Panc1 (cell line): ENCODE measurements at regions not wholly inside any gene's neighbourhood (a gene's known extent, or its start where the extent isn't known, plus 50 kb on each side); places are given as distances from the start of the nearest gene placed in this dataset.
"Not testable (repeated sequence)": the region's sequence is repeated elsewhere in the genome, so short reads cannot be mapped to it uniquely, and the experiment has no call there.

Experiments used
- ATAC-seq: fragments of 200-7000 bp; cut with Tn5 transposase; 2 replicates; pipeline ENCODE4 v1.9.1; 2020; ENCODE audit warnings: mild to moderate bottlenecking, moderate library complexity
- BruUV-seq: library from RNA; stranded (reverse); fragments of 400-500 nt; replicated peaks from 2 replicates; lab custom pipeline; 2021; lab: Mats Ljungman, UMichigan
- CTCF ChIA-PET: fragments of 300-600 bp; sonication (Branson Sonifier 250); formaldehyde crosslinking; loops from one replicate; lab custom pipeline; 2022; ENCODE audit warnings: antibody characterized with exemption; lab: Charles Lee
- POLR2A ChIA-PET: fragments of 300-600 bp; sonication (Branson Sonifier 250); formaldehyde crosslinking; loops from one replicate; lab custom pipeline; 2022; ENCODE audit warnings: antibody characterized with exemption; lab: Charles Lee
- DNase-seq: peaks from one replicate; pipeline ENCODE4 v3.0.0-alpha.2; 2010; ENCODE audit warnings: low read depth, low spot score
- H3K27ac ChIP-seq: 2 replicates; pipeline ENCODE4 v1.5.1; 2011; ENCODE audit warnings: mild to moderate bottlenecking, low read length, inconsistent platforms
- H3K27me3 ChIP-seq: fragments of 200-500 bp; sonication (Bioruptor generic); 2 replicates; pipeline ENCODE4 v1.6.0; 2014; ENCODE audit warnings: low read length, inconsistent platforms; ENCODE audit not compliant: control insufficient read depth, insufficient read depth
- H3K36me3 ChIP-seq: fragments of 200-500 bp; sonication (Bioruptor generic); 2 replicates; pipeline ENCODE4 v1.5.1; 2014; ENCODE audit warnings: inconsistent platforms, mild to moderate bottlenecking, low read length, moderate library complexity; ENCODE audit not compliant: control insufficient read depth, insufficient read depth
- H3K4me1 ChIP-seq: 2 replicates; pipeline ENCODE4 v1.5.1; 2011; ENCODE audit warnings: inconsistent platforms, mild to moderate bottlenecking, low read length, moderate library complexity; ENCODE audit not compliant: control insufficient read depth, insufficient read depth
- H3K4me3 ChIP-seq, 2 experiments: 2 replicates each; pipeline ENCODE4 v1.5.1; 2011 to 2012; ENCODE audit warnings: low read depth in 2 of 2, low read length in 2 of 2, mild to moderate bottlenecking in 2 of 2, inconsistent platforms in 1 of 2, moderate library complexity in 1 of 2
- H3K9me3 ChIP-seq: fragments of 200-500 bp; sonication (Bioruptor generic); 2 replicates; pipeline ENCODE4 v1.5.1; 2014; ENCODE audit warnings: low read depth, mild to moderate bottlenecking, inconsistent platforms, low read length, moderate library complexity; ENCODE audit not compliant: control insufficient read depth, insufficient read depth
- CTCF ChIP-seq: fragments of 450-650 bp; IDR thresholded peaks from 2 replicates; pipeline ENCODE4 v1.5.1; 2017; ENCODE audit warnings: mild to moderate bottlenecking
- POLR2AphosphoS5 ChIP-seq: IDR thresholded peaks from 2 replicates; pipeline ENCODE4 v1.6.1; 2012; ENCODE audit warnings: mild to moderate bottlenecking, low read depth, low read length, moderate library complexity
- SIN3A ChIP-seq: IDR thresholded peaks from 2 replicates; pipeline ENCODE4 v1.6.1; 2012; ENCODE audit warnings: low read depth, mild to moderate bottlenecking, low read length, moderate library complexity, borderline replicate concordance; ENCODE audit not compliant: insufficient read depth
- TCF7L2 ChIP-seq: IDR thresholded peaks from 2 replicates; pipeline ENCODE4 v1.6.1; 2011; ENCODE audit warnings: mild to moderate bottlenecking, low read depth, low read length, inconsistent platforms
- in situ Hi-C: cut with HindIII; loops from 2 replicates; pipeline ENCODE4 v1.10.0; 2016; ENCODE audit warnings: low sequenced_read_pairs, low pct_unique_long_range_greater_than_20kb
- intact Hi-C: fragments of 100-400 bp; cut with micrococcal nuclease; formaldehyde crosslinking; loops from one replicate; pipeline ENCODE4 v1.10.0; 2022; ENCODE audit not compliant: unreplicated experiment
- TF ChIP-seq, protein P1 (sequence below), 2 experiments: IDR thresholded peaks; 2 replicates each; pipeline ENCODE4 v1.6.1; 2011 to 2012; ENCODE audit warnings: low read depth in 2 of 2, control low read depth in 1 of 2, low read length in 1 of 2, mild to moderate bottlenecking in 1 of 2, moderate library complexity in 1 of 2; ENCODE audit not compliant: insufficient read depth in 1 of 2

- intact Hi-C loops = no loop called here
- ChIA-PET POLR2A (no interaction called here), CTCF (no interaction called here)
- Histone ChIP-seq H3K4me1 (no peaks in the 10 kb centered on the region), H3K4me3 (no peak overlapping the region), H3K27ac (no peak overlapping the region), H3K9me3 (no peaks in the 10 kb centered on the region), H3K27me3 (no peaks in the 10 kb centered on the region), H3K36me3 (no peaks in the 10 kb centered on the region)
- no peak for ATAC-seq
- BruUV-seq = no TSS peak
- no peak for DNase-seq
- in situ Hi-C loops = no loop called here
- TF ChIP-seq POLR2AphosphoS5 (no peak), SIN3A (no peak), CTCF (no peak), TCF7L2 (no peak)
- TF ChIP-seq, protein P1, sequence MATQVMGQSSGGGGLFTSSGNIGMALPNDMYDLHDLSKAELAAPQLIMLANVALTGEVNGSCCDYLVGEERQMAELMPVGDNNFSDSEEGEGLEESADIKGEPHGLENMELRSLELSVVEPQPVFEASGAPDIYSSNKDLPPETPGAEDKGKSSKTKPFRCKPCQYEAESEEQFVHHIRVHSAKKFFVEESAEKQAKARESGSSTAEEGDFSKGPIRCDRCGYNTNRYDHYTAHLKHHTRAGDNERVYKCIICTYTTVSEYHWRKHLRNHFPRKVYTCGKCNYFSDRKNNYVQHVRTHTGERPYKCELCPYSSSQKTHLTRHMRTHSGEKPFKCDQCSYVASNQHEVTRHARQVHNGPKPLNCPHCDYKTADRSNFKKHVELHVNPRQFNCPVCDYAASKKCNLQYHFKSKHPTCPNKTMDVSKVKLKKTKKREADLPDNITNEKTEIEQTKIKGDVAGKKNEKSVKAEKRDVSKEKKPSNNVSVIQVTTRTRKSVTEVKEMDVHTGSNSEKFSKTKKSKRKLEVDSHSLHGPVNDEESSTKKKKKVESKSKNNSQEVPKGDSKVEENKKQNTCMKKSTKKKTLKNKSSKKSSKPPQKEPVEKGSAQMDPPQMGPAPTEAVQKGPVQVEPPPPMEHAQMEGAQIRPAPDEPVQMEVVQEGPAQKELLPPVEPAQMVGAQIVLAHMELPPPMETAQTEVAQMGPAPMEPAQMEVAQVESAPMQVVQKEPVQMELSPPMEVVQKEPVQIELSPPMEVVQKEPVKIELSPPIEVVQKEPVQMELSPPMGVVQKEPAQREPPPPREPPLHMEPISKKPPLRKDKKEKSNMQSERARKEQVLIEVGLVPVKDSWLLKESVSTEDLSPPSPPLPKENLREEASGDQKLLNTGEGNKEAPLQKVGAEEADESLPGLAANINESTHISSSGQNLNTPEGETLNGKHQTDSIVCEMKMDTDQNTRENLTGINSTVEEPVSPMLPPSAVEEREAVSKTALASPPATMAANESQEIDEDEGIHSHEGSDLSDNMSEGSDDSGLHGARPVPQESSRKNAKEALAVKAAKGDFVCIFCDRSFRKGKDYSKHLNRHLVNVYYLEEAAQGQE (IDR thresholded peaks at IDR 0.05; ENCODE audit: insufficient read depth in 1 of 2, low read depth in 2 of 2, low read length in 1 of 2) = no peak
Observed at GRCh38 chr3:113377158-113377557, 64.1 kb downstream of the CFAP44 start.

DNA sequence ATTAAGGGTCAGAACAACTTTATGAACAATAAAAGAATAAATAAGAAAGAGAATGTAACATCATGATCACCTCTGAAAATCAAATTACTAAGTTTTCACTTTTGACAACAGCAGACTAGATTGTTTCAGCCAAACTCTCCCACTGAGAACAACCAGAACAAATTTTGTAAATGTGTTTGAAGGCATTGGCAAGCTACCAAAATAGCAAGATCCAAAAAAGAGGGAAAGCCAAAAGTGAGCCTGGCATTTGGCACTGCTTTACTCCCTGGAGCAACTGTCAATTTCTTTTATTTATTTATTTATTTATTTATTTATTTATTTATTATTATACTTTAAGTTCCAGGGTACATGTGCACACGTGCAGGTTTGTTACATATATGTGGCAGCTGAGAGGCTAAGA, 67.2 kb downstream of the CFAP44 start:
- POLR2A ChIA-PET = no interaction called here
- no peaks in the 10 kb centered on the region for H3K4me1 ChIP-seq
- DNase-seq (no peak), ATAC-seq (no peak)
- no peak overlapping the region for H3K4me3 ChIP-seq
- no peak overlapping the region for H3K27ac ChIP-seq
- no peaks in the 10 kb centered on the region for H3K36me3 ChIP-seq
- in situ Hi-C loops (no loop called here), intact Hi-C loops (no loop called here)
- no TSS peak for BruUV-seq
- H3K27me3 ChIP-seq = no peaks in the 10 kb centered on the region
- CTCF ChIA-PET = interaction anchor here (0.7 kb wide), 1 partner anchor 203 kb away, joined by 3 read pairs; no protein-coding TSS in a partner anchor
- no peaks in the 10 kb centered on the region for H3K9me3 ChIP-seq
- TF ChIP-seq TCF7L2 (no peak), CTCF (no peak), POLR2AphosphoS5 (no peak), SIN3A (no peak)
- TF ChIP-seq, protein P1 (IDR thresholded peaks at IDR 0.05; ENCODE audit: insufficient read depth in 1 of 2, low read depth in 2 of 2, low read length in 1 of 2) = no peak

DNA sequence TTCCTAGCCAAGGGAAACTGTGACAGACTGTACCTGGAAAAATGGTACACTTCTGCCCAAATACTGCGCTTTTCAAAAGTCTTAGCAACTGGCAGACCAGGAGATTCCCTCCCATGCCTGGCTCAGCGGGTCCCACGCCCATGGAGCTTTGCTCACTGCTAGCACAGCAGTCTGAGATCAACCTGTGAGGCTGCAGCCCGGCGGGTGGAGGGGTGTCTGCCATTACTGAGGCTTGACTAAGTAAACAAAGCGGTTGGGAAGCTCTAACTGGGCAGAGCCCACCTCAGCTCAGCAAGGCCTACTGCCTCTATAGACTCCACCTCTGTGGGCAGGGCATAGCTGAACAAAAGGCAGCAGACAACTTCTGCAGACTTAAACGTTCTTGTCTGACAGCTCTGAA, 74.5 kb downstream of the CFAP44 start:
- CTCF ChIA-PET, ATAC-seq, POLR2A ChIA-PET, DNase-seq, H3K9me3 ChIP-seq, H3K4me3 ChIP-seq, H3K27me3 ChIP-seq, H3K4me1 ChIP-seq, in situ Hi-C loops, BruUV-seq, H3K27ac ChIP-seq, intact Hi-C loops, H3K36me3 ChIP-seq: not testable (repeated sequence)

DNA sequence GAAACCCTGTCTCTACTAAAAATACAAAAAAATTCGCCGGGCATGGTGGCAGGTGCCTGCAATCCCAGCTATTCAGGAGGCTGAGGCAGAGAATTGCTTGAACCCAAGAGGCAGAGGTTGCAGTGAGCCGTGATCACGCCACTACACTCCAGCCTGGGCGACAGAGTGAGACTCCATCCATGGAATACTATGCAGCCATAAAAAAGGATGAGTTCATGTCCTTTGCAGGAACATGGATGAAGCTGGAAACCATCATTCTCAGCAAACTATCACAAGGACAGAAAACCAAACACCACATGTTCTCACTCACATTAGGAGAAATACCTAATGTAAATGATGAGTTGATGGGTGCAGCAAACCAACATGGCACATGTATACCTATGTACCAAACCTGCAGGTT, 86.0 kb downstream of the CFAP44 start:
- H3K27me3 ChIP-seq, H3K9me3 ChIP-seq, H3K4me1 ChIP-seq, BruUV-seq, H3K36me3 ChIP-seq, intact Hi-C loops, H3K27ac ChIP-seq, POLR2A ChIA-PET, CTCF ChIA-PET, H3K4me3 ChIP-seq, in situ Hi-C loops, DNase-seq, ATAC-seq: not testable (repeated sequence)
